HepG2 (cell line): ENCODE measurements at regions not wholly inside any gene's neighbourhood (a gene's known extent, or its start where the extent isn't known, plus 50 kb on each side); places are given as distances from the start of the nearest gene placed in this dataset.

Experiments
- BHLHE40 ChIP-seq: IDR thresholded peaks from 2 replicates; pipeline ENCODE4 v1.6.1; 2011; ENCODE audit warnings: low read length, improper control_type of control experiment
- EZH2 ChIP-seq: conservative IDR thresholded peaks from 2 replicates; pipeline ENCODE4 v1.6.1; 2012; ENCODE audit warnings: mild to moderate bottlenecking, low read depth, low read length, moderate library complexity
- HOXA7 ChIP-seq: sonication (generic); formaldehyde crosslinking; IDR thresholded peaks from 2 replicates; pipeline ENCODE4 v1.8.1; 2022; ENCODE audit warnings: mild to moderate bottlenecking, missing genetic modification reagents, moderate library complexity
- KAT2B ChIP-seq: fragments of 150-350 bp; IDR thresholded peaks from 2 replicates; pipeline ENCODE4 v1.6.1; 2014; ENCODE audit warnings: low read depth, low read length, borderline replicate concordance
- KDM5B ChIP-seq: sonication (generic); formaldehyde crosslinking; IDR thresholded peaks from 2 replicates; pipeline ENCODE4 v1.4.0; 2020; ENCODE audit warnings: missing genetic modification reagents, mild to moderate bottlenecking, borderline replicate concordance
- MEIS2 ChIP-seq: sonication (generic); formaldehyde crosslinking; IDR thresholded peaks from 2 replicates; pipeline ENCODE4 v1.9.0; 2021; ENCODE audit warnings: mild to moderate bottlenecking, missing genetic modification reagents
- RFX5 ChIP-seq: IDR thresholded peaks from 2 replicates; pipeline ENCODE4 v1.6.1; 2011; ENCODE audit warnings: low read depth, low read length, improper control_type of control experiment
- ZBTB40 ChIP-seq, 2 experiments: fragments of 450-650 bp in 1 of 2; sonication (generic) in 1 of 2; formaldehyde crosslinking in 1 of 2; IDR thresholded peaks; 2 replicates each; pipeline versions ENCODE4 v1.6.1 to v1.8.0; 2016 to 2022; ENCODE audit warnings: antibody characterized with exemption in 1 of 2, mild to moderate bottlenecking in 1 of 2, missing genetic modification reagents in 1 of 2
- ZNF232 ChIP-seq: sonication (generic); formaldehyde crosslinking; IDR thresholded peaks from 2 replicates; pipeline ENCODE4 v1.4.0; 2020; ENCODE audit warnings: missing genetic modification reagents, borderline replicate concordance
- TF ChIP-seq, protein P1 (sequence below): sonication (generic); formaldehyde crosslinking; IDR thresholded peaks from 2 replicates; pipeline ENCODE4 v1.4.0; 2020; ENCODE audit warnings: missing genetic modification reagents, borderline replicate concordance
- TF ChIP-seq, protein P2 (sequence below): sonication (generic); formaldehyde crosslinking; IDR thresholded peaks from 2 replicates; pipeline ENCODE4 v1.8.1; 2023; ENCODE audit warnings: mild to moderate bottlenecking, missing genetic modification reagents, borderline replicate concordance

- TF ChIP-seq KDM5B (CRISPR knock-in tag) = no peak
- TF ChIP-seq MEIS2 (CRISPR knock-in tag) = no peak
- no peak for TF ChIP-seq ZNF232 (CRISPR knock-in tag)
- no peak for TF ChIP-seq EZH2
- TF ChIP-seq, protein P1, sequence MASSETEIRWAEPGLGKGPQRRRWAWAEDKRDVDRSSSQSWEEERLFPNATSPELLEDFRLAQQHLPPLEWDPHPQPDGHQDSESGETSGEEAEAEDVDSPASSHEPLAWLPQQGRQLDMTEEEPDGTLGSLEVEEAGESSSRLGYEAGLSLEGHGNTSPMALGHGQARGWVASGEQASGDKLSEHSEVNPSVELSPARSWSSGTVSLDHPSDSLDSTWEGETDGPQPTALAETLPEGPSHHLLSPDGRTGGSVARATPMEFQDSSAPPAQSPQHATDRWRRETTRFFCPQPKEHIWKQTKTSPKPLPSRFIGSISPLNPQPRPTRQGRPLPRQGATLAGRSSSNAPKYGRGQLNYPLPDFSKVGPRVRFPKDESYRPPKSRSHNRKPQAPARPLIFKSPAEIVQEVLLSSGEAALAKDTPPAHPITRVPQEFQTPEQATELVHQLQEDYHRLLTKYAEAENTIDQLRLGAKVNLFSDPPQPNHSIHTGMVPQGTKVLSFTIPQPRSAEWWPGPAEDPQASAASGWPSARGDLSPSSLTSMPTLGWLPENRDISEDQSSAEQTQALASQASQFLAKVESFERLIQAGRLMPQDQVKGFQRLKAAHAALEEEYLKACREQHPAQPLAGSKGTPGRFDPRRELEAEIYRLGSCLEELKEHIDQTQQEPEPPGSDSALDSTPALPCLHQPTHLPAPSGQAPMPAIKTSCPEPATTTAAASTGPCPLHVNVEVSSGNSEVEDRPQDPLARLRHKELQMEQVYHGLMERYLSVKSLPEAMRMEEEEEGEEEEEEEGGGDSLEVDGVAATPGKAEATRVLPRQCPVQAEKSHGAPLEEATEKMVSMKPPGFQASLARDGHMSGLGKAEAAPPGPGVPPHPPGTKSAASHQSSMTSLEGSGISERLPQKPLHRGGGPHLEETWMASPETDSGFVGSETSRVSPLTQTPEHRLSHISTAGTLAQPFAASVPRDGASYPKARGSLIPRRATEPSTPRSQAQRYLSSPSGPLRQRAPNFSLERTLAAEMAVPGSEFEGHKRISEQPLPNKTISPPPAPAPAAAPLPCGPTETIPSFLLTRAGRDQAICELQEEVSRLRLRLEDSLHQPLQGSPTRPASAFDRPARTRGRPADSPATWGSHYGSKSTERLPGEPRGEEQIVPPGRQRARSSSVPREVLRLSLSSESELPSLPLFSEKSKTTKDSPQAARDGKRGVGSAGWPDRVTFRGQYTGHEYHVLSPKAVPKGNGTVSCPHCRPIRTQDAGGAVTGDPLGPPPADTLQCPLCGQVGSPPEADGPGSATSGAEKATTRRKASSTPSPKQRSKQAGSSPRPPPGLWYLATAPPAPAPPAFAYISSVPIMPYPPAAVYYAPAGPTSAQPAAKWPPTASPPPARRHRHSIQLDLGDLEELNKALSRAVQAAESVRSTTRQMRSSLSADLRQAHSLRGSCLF = no peak
- no peak for TF ChIP-seq HOXA7
- no peak for TF ChIP-seq ZBTB40 (IDR thresholded peaks at IDR 0.05)
- TF ChIP-seq ZBTB40 (CRISPR knock-in tag; IDR thresholded peaks at IDR 0.05) = no peak
- no peak for TF ChIP-seq BHLHE40
- TF ChIP-seq, protein P2, sequence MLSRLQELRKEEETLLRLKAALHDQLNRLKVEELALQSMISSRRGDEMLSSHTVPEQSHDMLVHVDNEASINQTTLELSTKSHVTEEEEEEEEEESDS (CRISPR knock-in tag) = no peak
- no peak for TF ChIP-seq RFX5
- no peak for TF ChIP-seq KAT2B
These were observed 211.5 kb downstream of the SOX4 start for GRCh38 chr6:21804941-21805610.
